Panc1 (cell line): ENCODE measurements at regions not wholly inside any gene's neighbourhood (a gene's known extent, or its start where the extent isn't known, plus 50 kb on each side); places are given as distances from the start of the nearest gene placed in this dataset.
"Not testable (repeated sequence)": the region's sequence is repeated elsewhere in the genome, so short reads cannot be mapped to it uniquely, and the experiment has no call there.

ENCODE experiments used
- POLR2AphosphoS5 ChIP-seq: IDR thresholded peaks from 2 replicates; pipeline ENCODE4 v1.6.1; 2012; ENCODE audit warnings: mild to moderate bottlenecking, low read depth, low read length, moderate library complexity
- SIN3A ChIP-seq: IDR thresholded peaks from 2 replicates; pipeline ENCODE4 v1.6.1; 2012; ENCODE audit warnings: low read depth, mild to moderate bottlenecking, low read length, moderate library complexity, borderline replicate concordance; ENCODE audit not compliant: insufficient read depth
- TF ChIP-seq, protein P1 (sequence below): fragments of 450-650 bp; IDR thresholded peaks from 2 replicates; pipeline ENCODE4 v1.5.1; 2017; ENCODE audit warnings: mild to moderate bottlenecking

DNA sequence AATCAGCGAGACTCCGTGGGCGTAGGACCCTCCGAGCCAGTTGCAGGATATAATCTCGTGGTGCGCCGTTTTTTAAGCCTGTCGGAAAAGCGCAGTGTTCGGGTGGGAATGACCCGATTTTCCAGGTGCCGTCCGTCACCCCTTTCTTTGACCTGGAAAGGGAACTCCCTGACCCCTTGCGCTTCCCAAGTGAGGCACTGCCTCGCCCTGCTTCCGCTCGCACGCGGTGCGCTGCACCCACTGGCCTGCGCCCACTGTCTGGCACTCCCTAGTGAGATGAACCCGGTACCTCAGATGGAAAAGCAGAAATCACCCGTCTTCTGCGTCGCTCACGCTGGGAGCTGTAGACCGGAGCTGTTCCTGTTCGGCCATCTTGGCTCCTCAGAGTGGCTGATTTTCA, 249.6 kb upstream of the VCX start:
- TF ChIP-seq, protein P1, sequence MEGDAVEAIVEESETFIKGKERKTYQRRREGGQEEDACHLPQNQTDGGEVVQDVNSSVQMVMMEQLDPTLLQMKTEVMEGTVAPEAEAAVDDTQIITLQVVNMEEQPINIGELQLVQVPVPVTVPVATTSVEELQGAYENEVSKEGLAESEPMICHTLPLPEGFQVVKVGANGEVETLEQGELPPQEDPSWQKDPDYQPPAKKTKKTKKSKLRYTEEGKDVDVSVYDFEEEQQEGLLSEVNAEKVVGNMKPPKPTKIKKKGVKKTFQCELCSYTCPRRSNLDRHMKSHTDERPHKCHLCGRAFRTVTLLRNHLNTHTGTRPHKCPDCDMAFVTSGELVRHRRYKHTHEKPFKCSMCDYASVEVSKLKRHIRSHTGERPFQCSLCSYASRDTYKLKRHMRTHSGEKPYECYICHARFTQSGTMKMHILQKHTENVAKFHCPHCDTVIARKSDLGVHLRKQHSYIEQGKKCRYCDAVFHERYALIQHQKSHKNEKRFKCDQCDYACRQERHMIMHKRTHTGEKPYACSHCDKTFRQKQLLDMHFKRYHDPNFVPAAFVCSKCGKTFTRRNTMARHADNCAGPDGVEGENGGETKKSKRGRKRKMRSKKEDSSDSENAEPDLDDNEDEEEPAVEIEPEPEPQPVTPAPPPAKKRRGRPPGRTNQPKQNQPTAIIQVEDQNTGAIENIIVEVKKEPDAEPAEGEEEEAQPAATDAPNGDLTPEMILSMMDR, result not testable (repeated sequence)
- not testable (repeated sequence) for TF ChIP-seq SIN3A, POLR2AphosphoS5
